Epithelial cell of esophagus (primary cell): ENCODE measurements at regions not wholly inside any gene's neighbourhood (a gene's known extent, or its start where the extent isn't known, plus 50 kb on each side); places are given as distances from the start of the nearest gene placed in this dataset.
A peak's percentile ranks its signal among the peaks of the same experiment; 100 is the strongest.
"Not testable (repeated sequence)": the region's sequence is repeated elsewhere in the genome, so short reads cannot be mapped to it uniquely, and the experiment has no call there.

Source experiments
- DNase-seq: peaks from one replicate; pipeline ENCODE4 v3.0.0; 2010; ENCODE audit warnings: low read depth
- H3K4me3 ChIP-seq: 2 replicates; pipeline ENCODE4 v1.5.1; 2011; ENCODE audit warnings: mild to moderate bottlenecking, low read length, control low read depth
- CTCF ChIP-seq: IDR thresholded peaks from 2 replicates; pipeline ENCODE4 v1.5.1; 2011; ENCODE audit warnings: low read depth, mild to moderate bottlenecking, low read length, control low read depth, inconsistent platforms; ENCODE audit not compliant: insufficient read depth; ENCODE audit errors: missing control alignments

DNA sequence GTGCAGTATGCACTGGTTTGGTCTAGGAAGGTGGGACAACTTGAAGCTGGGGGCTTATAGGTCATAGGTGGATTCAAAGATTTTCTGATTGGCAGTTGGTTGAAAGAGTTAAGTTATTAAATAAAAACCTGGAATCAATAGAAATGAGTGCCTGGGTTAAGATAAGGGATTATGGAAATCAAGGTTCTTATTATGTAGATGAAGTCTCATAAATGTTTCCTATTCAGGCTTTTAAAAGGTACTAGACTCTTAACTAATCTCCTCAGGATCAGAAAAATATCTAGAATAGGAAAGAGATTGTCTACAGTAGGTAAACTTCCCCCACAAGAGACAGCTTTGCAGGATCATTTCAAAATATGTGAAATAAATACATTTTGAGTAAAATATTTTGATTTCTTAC, 163.3 kb upstream of the FBN2 start:
- DNase-seq, result no peak
- TF ChIP-seq CTCF, result no peak
- H3K4me3 ChIP-seq, result no peak overlapping the region

GRCh38 chr5:128703322-128703721, 165.3 kb upstream of the FBN2 start:
- DNase-seq, result no peak
- TF ChIP-seq CTCF, result no peak
- H3K4me3 ChIP-seq, result no peak overlapping the region

DNA sequence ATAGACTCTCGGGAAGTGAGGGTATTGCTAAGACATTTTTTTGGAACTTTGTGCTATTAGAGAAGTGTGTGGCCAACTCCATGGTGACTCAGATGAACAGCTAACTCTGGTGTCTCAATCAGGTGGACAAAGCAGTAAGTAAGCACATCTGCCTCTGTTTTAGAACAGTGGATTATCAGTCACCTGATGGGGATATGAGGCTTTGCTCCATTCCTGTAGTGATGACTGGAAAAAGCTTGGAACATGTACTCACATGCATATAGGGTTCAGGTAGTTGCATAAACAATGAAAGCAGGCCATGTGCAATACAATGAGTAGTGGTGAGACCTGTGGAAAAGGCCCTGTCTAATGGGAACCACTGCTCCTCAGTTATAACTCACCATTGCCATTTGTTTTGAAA, 168.2 kb upstream of the FBN2 start:
- no peak overlapping the region for H3K4me3 ChIP-seq
- peak; percentile 91 for DNase-seq
- no peak for TF ChIP-seq CTCF

- TF ChIP-seq CTCF, result no peak
Measured at GRCh38 chr5:128708841-128709240, 170.8 kb upstream of the FBN2 start.

GRCh38 chr5:128711216-128711615, 173.2 kb upstream of the FBN2 start:
- TF ChIP-seq CTCF, result no peak
- peak; percentile 8 for DNase-seq
- H3K4me3 ChIP-seq, result no peak overlapping the region

More at GRCh38 chr5:128708841-128709240, 170.8 kb upstream of the FBN2 start:
- peak; percentile 93 for DNase-seq
- H3K4me3 ChIP-seq, result no peak overlapping the region

GRCh38 chr5:128714551-128714950, 176.5 kb upstream of the FBN2 start:
- no peak for DNase-seq
- TF ChIP-seq CTCF, result no peak
- no peak overlapping the region for H3K4me3 ChIP-seq

DNA sequence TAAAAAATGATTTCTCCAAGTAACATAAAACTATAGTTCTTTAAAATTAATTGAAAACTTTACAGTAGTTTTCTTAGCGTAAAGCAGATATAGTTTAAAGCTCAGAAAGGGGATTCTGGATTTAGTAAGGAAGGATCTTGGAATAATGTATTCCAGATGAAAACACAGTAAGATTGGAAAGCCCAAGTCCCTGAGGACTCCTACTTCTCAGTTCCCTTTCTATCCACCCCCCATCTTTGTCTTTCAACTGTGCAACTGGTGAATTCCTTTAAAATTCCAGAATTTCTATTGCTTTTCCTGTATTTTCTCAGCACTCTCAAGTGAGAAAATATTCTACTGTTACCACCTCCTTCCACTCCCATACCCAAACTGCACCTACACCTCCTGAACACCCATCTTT, 184.5 kb upstream of the FBN2 start:
- no peak for DNase-seq
- H3K4me3 ChIP-seq, result no peak overlapping the region
- TF ChIP-seq CTCF, result no peak

GRCh38 chr5:128730021-128730420, 192.0 kb upstream of the FBN2 start:
- not testable (repeated sequence) for DNase-seq, H3K4me3 ChIP-seq

GRCh38 chr5:128735656-128736055, 197.6 kb upstream of the FBN2 start:
- not testable (repeated sequence) for H3K4me3 ChIP-seq, DNase-seq
